GM23338 (cell line): ENCODE measurements at regions not wholly inside any gene's neighbourhood (a gene's known extent, or its start where the extent isn't known, plus 50 kb on each side); places are given as distances from the start of the nearest gene placed in this dataset.

Experiments
- ATAC-seq: fragments of 200-7000 bp; cut with Tn5 transposase; 3 replicates; pipeline ENCODE4 v1.9.1; 2020
- DNase-seq: peaks from one replicate; pipeline ENCODE4 v3.0.0-alpha.2; 2015; ENCODE audit warnings: low spot score
- H2AFZ ChIP-seq: fragments of 200-600 bp; sonication (generic); 2 replicates; pipeline ENCODE4 v1.8.0; 2016; ENCODE audit warnings: antibody characterized with exemption, mild to moderate bottlenecking, moderate library complexity
- H3F3A ChIP-seq: fragments of 200-600 bp; sonication (generic); replicated peaks from 2 replicates; pipeline ENCODE4 v1.8.0; 2017; ENCODE audit warnings: antibody characterized with exemption, mixed run types, low read depth
- H3K27ac ChIP-seq: fragments of 200-600 bp; sonication (generic); 2 replicates; pipeline ENCODE4 v1.6.1; 2016; ENCODE audit warnings: low read depth
- H3K27me3 ChIP-seq: fragments of 200-600 bp; sonication (generic); 2 replicates; pipeline ENCODE4 v1.8.0; 2016; ENCODE audit warnings: mild to moderate bottlenecking, mixed run types, moderate library complexity; ENCODE audit not compliant: insufficient read depth
- H3K36me3 ChIP-seq: fragments of 200-600 bp; sonication (generic); 2 replicates; pipeline ENCODE4 v1.8.0; 2016; ENCODE audit warnings: mild to moderate bottlenecking; ENCODE audit not compliant: insufficient read depth
- H3K4me1 ChIP-seq: fragments of 200-600 bp; sonication (generic); 2 replicates; pipeline ENCODE4 v1.8.0; 2016; ENCODE audit warnings: mild to moderate bottlenecking, moderate library complexity; ENCODE audit not compliant: insufficient read depth
- H3K4me2 ChIP-seq: fragments of 200-600 bp; sonication (generic); 2 replicates; pipeline ENCODE4 v1.7.1; 2017; ENCODE audit warnings: mixed run types
- H3K4me3 ChIP-seq: fragments of 200-600 bp; sonication (generic); 2 replicates; pipeline ENCODE4 v1.6.1; 2016; ENCODE audit warnings: mixed run types
- H3K79me2 ChIP-seq: fragments of 200-600 bp; sonication (generic); replicated peaks from 2 replicates; pipeline ENCODE4 v1.8.0; 2017; ENCODE audit warnings: mild to moderate bottlenecking; ENCODE audit not compliant: insufficient read depth
- H3K9me2 ChIP-seq: fragments of 200-600 bp; sonication (generic); 2 replicates; pipeline ENCODE4 v1.8.0; 2017; ENCODE audit not compliant: insufficient read depth
- H4K20me1 ChIP-seq: fragments of 200-600 bp; sonication (generic); replicated peaks from 2 replicates; pipeline ENCODE4 v1.8.0; 2017; ENCODE audit warnings: mild to moderate bottlenecking; ENCODE audit not compliant: insufficient read depth
- H3K27ac Mint-ChIP-seq: 2 replicates; pipeline ENCODE4 v1.8.0; 2020; ENCODE audit warnings: inconsistent platforms, mild to moderate bottlenecking, moderate library complexity, mixed read lengths
- H3K27me3 Mint-ChIP-seq: 3 replicates; pipeline ENCODE4 v1.8.0; 2022; ENCODE audit warnings: low read depth, mild to moderate bottlenecking, moderate library complexity, mixed read lengths, inconsistent platforms; ENCODE audit not compliant: insufficient read depth, poor library complexity
- H3K36me3 Mint-ChIP-seq: 3 replicates; pipeline ENCODE4 v1.8.0; 2021; ENCODE audit warnings: low read depth, mild to moderate bottlenecking, inconsistent platforms, moderate library complexity, mixed read lengths
- H3K4me1 Mint-ChIP-seq: 3 replicates; pipeline ENCODE4 v1.8.0; 2020; ENCODE audit warnings: mild to moderate bottlenecking, inconsistent platforms, mixed read lengths
- H3K4me3 Mint-ChIP-seq: 3 replicates; pipeline ENCODE4 v1.8.0; 2021; ENCODE audit warnings: moderate library complexity, mild to moderate bottlenecking, inconsistent platforms, mixed read lengths
- H3K9me3 Mint-ChIP-seq: 3 replicates; pipeline ENCODE4 v1.8.0; 2020; ENCODE audit warnings: moderate library complexity, mild to moderate bottlenecking, inconsistent platforms, mixed read lengths
- CREB1 ChIP-seq: fragments of 250-450 bp; sonication (Bioruptor Pico); IDR thresholded peaks from 2 replicates; pipeline ENCODE4 v1.5.0; 2020; ENCODE audit warnings: low read depth, mild to moderate bottlenecking, moderate library complexity
- CTCF ChIP-seq, 2 experiments: fragments of 200-600 bp in 1 of 2; sonication (generic) in 1 of 2; conservative IDR thresholded peaks; 2 replicates each; pipeline versions ENCODE4 v1.5.1 to v1.6.1; 2016 to 2017; ENCODE audit warnings: antibody characterized with exemption in 2 of 2, low read depth in 2 of 2, mild to moderate bottlenecking in 2 of 2, moderate library complexity in 1 of 2
- EZH2phosphoT487 ChIP-seq: fragments of 200-600 bp; sonication (generic); IDR thresholded peaks from one replicate; pipeline ENCODE4 v1.8.1; 2018; ENCODE audit warnings: antibody characterized with exemption; ENCODE audit not compliant: unreplicated experiment
- JUNB ChIP-seq: IDR thresholded peaks from one replicate; pipeline ENCODE4 v1.6.1; 2016; ENCODE audit warnings: antibody characterized with exemption; ENCODE audit not compliant: unreplicated experiment
- POLR2AphosphoS5 ChIP-seq: IDR thresholded peaks from 2 replicates; pipeline ENCODE4 v1.6.1; 2016; ENCODE audit warnings: antibody characterized with exemption, low read depth
- STAT1 ChIP-seq: IDR thresholded peaks from one replicate; pipeline ENCODE4 v1.6.1; 2016; ENCODE audit warnings: antibody characterized with exemption; ENCODE audit not compliant: unreplicated experiment
- ZNF114 ChIP-seq: fragments of 250-450 bp; sonication (Bioruptor Pico); IDR thresholded peaks from 2 replicates; pipeline ENCODE4 v1.5.0; 2020; ENCODE audit warnings: mild to moderate bottlenecking, moderate library complexity
- ZNF462 ChIP-seq: fragments of 250-450 bp; sonication (Bioruptor Pico); IDR thresholded peaks from 2 replicates; pipeline ENCODE4 v1.5.0; 2020; ENCODE audit warnings: mild to moderate bottlenecking, moderate library complexity

GRCh38 chr9:79256691-79257213, 315.0 kb upstream of the TLE4 start (continued):
- no peak for TF ChIP-seq ZNF462 (CRISPR knock-in tag)

- H3K27ac Mint-ChIP-seq = no peak overlapping the region
- H3K9me3 Mint-ChIP-seq = no peaks in the 10 kb centered on the region
- no peaks in the 10 kb centered on the region for H4K20me1 ChIP-seq
- no peaks in the 10 kb centered on the region for H3K27me3 ChIP-seq
- peak overlapping the region; percentile 91 for H2AFZ ChIP-seq
- H3K79me2 ChIP-seq = no peaks in the 10 kb centered on the region
- ATAC-seq = peak; percentile 68
- no peak overlapping the region for H3K4me3 Mint-ChIP-seq
- no peaks in the 10 kb centered on the region for H3F3A ChIP-seq
- peaks cover 16% of the 10 kb centered on the region; the same call in 1 of the 2 replicates for H3K4me1 ChIP-seq
- no peak overlapping the region for H3K27ac ChIP-seq
- DNase-seq = peak; percentile 38
- no peaks in the 10 kb centered on the region for H3K27me3 Mint-ChIP-seq
- no peaks in the 10 kb centered on the region for H3K4me1 Mint-ChIP-seq
- no peak overlapping the region for H3K4me2 ChIP-seq
- H3K36me3 ChIP-seq = no peaks in the 10 kb centered on the region
- no peaks in the 10 kb centered on the region for H3K36me3 Mint-ChIP-seq
- H3K9me2 ChIP-seq = no peaks in the 10 kb centered on the region
- no peak overlapping the region for H3K4me3 ChIP-seq
- TF ChIP-seq ZNF462 (CRISPR knock-in tag) (no peak), CTCF (conservative IDR thresholded peaks at IDR 0.05; ENCODE audit: low read depth in 2 of 2) (no peak), POLR2AphosphoS5 (no peak), EZH2phosphoT487 (no peak), ZNF114 (CRISPR knock-in tag) (no peak), STAT1 (no peak), JUNB (no peak), CREB1 (CRISPR knock-in tag) (no peak)
Observed at GRCh38 chr9:79257228-79257781, 314.5 kb upstream of the TLE4 start.
